GM19395 (cell line): ENCODE measurements at regions not wholly inside any gene's neighbourhood (a gene's known extent, or its start where the extent isn't known, plus 50 kb on each side); places are given as distances from the start of the nearest gene placed in this dataset.
A peak's percentile ranks its signal among the peaks of the same experiment; 100 is the strongest.

Source experiments
- ATAC-seq: cut with Tn5 transposase; IDR thresholded peaks from one replicate; pipeline ENCODE4 v1.9.1; 2021; ENCODE audit warnings: mild to moderate bottlenecking, moderate library complexity; ENCODE audit not compliant: unreplicated experiment

- ATAC-seq: no peak
Measured at GRCh38 chr3:148254402-148254801, 443.3 kb upstream of the AGTR1 start.

- ATAC-seq: no peak
Measured at GRCh38 chr3:148255981-148256969, 441.4 kb upstream of the AGTR1 start.

GRCh38 chr3:148262980-148263379, 434.7 kb upstream of the AGTR1 start:
- no peak for ATAC-seq

- no peak for ATAC-seq
Measured at GRCh38 chr3:148265841-148266240, 431.9 kb upstream of the AGTR1 start.

GRCh38 chr3:148266341-148266740, 431.4 kb upstream of the AGTR1 start:
- ATAC-seq: no peak

- ATAC-seq: no peak
Measured at GRCh38 chr3:148269816-148270215, 427.9 kb upstream of the AGTR1 start.

GRCh38 chr3:148280623-148281242, 417.0 kb upstream of the AGTR1 start:
- ATAC-seq: no peak

- no peak for ATAC-seq
Measured at GRCh38 chr3:148289159-148289558, 408.5 kb upstream of the AGTR1 start.

GRCh38 chr3:148297013-148297412, 400.7 kb upstream of the AGTR1 start:
- ATAC-seq: no peak

GRCh38 chr3:148307443-148307843, 390.3 kb upstream of the AGTR1 start:
- ATAC-seq: peak; percentile 74

GRCh38 chr3:148309390-148310035, 388.2 kb upstream of the AGTR1 start:
- peak; percentile 88 for ATAC-seq

- no peak for ATAC-seq
Measured at GRCh38 chr3:148315756-148316155, 381.9 kb upstream of the AGTR1 start.

- no peak for ATAC-seq
Measured at GRCh38 chr3:148318240-148318639, 379.5 kb upstream of the AGTR1 start.

GRCh38 chr3:148319161-148319915, 378.4 kb upstream of the AGTR1 start:
- peak; percentile 96 for ATAC-seq

- no peak for ATAC-seq
Measured at GRCh38 chr3:148319960-148320359, 377.7 kb upstream of the AGTR1 start.

- no peak for ATAC-seq
Measured at GRCh38 chr3:148329481-148330235, 368.0 kb upstream of the AGTR1 start.

- ATAC-seq: no peak
Measured at GRCh38 chr3:148330542-148330941, 367.2 kb upstream of the AGTR1 start.

GRCh38 chr3:148331081-148331846, 366.4 kb upstream of the AGTR1 start:
- peak; percentile 61 for ATAC-seq

- ATAC-seq: no peak
Measured at GRCh38 chr3:148332509-148332908, 365.2 kb upstream of the AGTR1 start.
